ENCODE measurements at regions not wholly inside any gene's neighbourhood (a gene's known extent, or its start where the extent isn't known, plus 50 kb on each side); places are given as distances from the start of the nearest gene placed in this dataset.

DNA sequence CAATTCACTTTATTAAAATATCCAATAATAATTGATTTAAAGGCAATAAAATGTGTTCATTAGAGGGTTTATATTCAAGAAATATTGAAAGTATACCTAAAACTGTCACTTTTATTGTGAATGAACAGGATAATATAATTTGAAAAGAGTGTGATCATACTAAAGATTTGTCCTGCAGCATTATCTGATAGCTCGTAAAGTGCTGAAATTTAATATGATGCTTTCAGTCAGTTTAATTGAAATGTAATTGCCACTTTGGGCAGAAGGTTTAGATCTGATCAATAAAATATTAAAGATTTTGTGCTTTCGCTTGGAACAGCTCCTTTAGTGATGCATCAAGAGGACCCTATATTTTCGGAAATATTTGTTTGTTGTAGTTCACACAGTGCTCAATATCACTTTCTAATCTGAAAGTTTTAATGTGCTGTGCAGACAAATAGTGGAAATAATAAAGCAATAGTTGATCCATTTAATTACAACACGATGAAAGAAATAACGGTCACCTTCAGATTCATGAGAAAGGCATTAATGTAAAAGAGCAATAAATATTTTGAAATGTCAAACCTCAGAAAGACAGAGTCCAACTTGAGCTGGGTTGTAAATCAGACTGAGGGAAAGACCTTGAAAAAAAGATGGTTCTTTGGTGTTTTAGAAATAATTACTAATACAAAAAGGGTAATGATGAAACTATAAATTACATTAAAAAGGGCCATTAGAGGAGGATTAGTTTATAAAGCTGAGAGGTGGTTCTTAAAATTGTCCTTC, 129.7 kb upstream of the MEIS2 start:
- TF ChIP-seq, protein P1, sequence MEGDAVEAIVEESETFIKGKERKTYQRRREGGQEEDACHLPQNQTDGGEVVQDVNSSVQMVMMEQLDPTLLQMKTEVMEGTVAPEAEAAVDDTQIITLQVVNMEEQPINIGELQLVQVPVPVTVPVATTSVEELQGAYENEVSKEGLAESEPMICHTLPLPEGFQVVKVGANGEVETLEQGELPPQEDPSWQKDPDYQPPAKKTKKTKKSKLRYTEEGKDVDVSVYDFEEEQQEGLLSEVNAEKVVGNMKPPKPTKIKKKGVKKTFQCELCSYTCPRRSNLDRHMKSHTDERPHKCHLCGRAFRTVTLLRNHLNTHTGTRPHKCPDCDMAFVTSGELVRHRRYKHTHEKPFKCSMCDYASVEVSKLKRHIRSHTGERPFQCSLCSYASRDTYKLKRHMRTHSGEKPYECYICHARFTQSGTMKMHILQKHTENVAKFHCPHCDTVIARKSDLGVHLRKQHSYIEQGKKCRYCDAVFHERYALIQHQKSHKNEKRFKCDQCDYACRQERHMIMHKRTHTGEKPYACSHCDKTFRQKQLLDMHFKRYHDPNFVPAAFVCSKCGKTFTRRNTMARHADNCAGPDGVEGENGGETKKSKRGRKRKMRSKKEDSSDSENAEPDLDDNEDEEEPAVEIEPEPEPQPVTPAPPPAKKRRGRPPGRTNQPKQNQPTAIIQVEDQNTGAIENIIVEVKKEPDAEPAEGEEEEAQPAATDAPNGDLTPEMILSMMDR (IDR thresholded peaks at IDR 0.05): no peak
- no peak for TF ChIP-seq POLR2AphosphoS5 (IDR thresholded peaks at IDR 0.05)
- no peak for TF ChIP-seq EP300 (IDR thresholded peaks at IDR 0.05)
- no peak for TF ChIP-seq POLR2A (IDR thresholded peaks at IDR 0.05; ENCODE audit: low read depth)
